Vagina (tissue), 2 donors: ENCODE measurements at regions not wholly inside any gene's neighbourhood (a gene's known extent, or its start where the extent isn't known, plus 50 kb on each side); places are given as distances from the start of the nearest gene placed in this dataset.

Experiments
- DNase-seq, 2 donors: peaks; one replicate each; pipeline ENCODE4 v3.0.0-alpha.2; 2017; ENCODE audit errors: extremely low spot score in 2 of 2
- H3K27ac ChIP-seq: fragments of 200-600 bp; sonication (generic); one replicate; pipeline ENCODE4 v1.5.1; 2019
- H3K27me3 ChIP-seq: fragments of 200-600 bp; sonication (generic); one replicate; pipeline ENCODE4 v1.5.1; 2019
- H3K36me3 ChIP-seq, 2 donors: fragments of 200-600 bp; sonication (generic); one replicate each; pipeline ENCODE4 v1.5.1; 2017 to 2019
- H3K4me1 ChIP-seq: fragments of 200-600 bp; sonication (generic); one replicate; pipeline ENCODE4 v1.5.1; 2019
- H3K4me3 ChIP-seq, 2 donors: fragments of 200-600 bp; sonication (generic); 1 replicate in 1 of 2; 2 replicates in 1 of 2; pipeline ENCODE4 v1.5.1; 2016 to 2019
- H3K9me3 ChIP-seq: fragments of 200-600 bp; sonication (generic); one replicate; pipeline ENCODE4 v1.5.1; 2019
- CTCF ChIP-seq, 3 experiments: fragments of 450-650 bp in 2 of 3; fragments of 200-600 bp in 1 of 3; sonication (generic) in 1 of 3; IDR thresholded peaks; one replicate each; pipeline ENCODE4 v1.5.1; 2017 to 2019; ENCODE audit warnings: antibody characterized with exemption in 3 of 3, mild to moderate bottlenecking in 2 of 3, moderate library complexity in 2 of 3
- POLR2A ChIP-seq, 2 donors: fragments of 450-650 bp; IDR thresholded peaks; one replicate each; pipeline ENCODE4 v1.6.1; 2017; ENCODE audit warnings: antibody characterized with exemption in 2 of 2, mild to moderate bottlenecking in 2 of 2, moderate library complexity in 2 of 2
- POLR2AphosphoS5 ChIP-seq, 2 donors: sonication (generic); formaldehyde crosslinking; IDR thresholded peaks; one replicate each; pipeline ENCODE4 v1.9.0; 2017; ENCODE audit warnings: antibody characterized with exemption in 2 of 2, mild to moderate bottlenecking in 2 of 2, low read depth in 1 of 2; ENCODE audit not compliant: insufficient read depth in 1 of 2
- intact Hi-C: fragments of 100-400 bp; cut with DNase I; formaldehyde crosslinking; loops from one replicate; pipeline ENCODE4 v1.15.1; 2023

DNA sequence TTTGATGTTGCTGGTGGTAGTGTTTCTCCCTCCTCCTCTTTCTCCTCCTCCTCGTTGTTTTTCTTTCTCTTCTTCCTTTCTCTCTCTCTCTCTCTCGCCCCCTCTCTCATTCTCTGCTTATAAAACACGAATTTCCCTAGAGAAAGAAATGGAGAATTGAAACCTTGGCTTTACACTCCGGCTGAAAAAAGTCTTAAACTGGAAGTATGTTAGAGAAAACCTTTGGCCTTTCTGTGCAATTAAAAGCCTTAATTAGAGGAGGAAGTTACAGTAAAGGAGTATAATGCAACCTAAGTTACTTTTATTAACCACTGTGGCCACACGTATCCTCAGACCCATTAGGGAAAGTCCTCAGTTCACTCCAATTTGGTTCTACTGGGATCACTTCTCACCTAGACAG is 501.7 kb upstream of the SORCS1 start:
- H3K4me3 ChIP-seq = no peak overlapping the region
- H3K4me1 ChIP-seq = no peaks in the 10 kb centered on the region
- intact Hi-C loops = no loop called here
- TF ChIP-seq CTCF (IDR thresholded peaks at IDR 0.05) (no peak), POLR2AphosphoS5 (IDR thresholded peaks at IDR 0.05; ENCODE audit: insufficient read depth in 1 of 2, low read depth in 1 of 2) (no peak), POLR2A (IDR thresholded peaks at IDR 0.05) (no peak)
- no peaks in the 10 kb centered on the region for H3K36me3 ChIP-seq
- H3K27ac ChIP-seq = no peak overlapping the region
- no peaks in the 10 kb centered on the region for H3K27me3 ChIP-seq
- H3K9me3 ChIP-seq = no peaks in the 10 kb centered on the region
- no peak for DNase-seq

GRCh38 chr10:107665459-107665858 is 501.0 kb upstream of the SORCS1 start:
- H3K4me1 ChIP-seq = no peaks in the 10 kb centered on the region
- TF ChIP-seq POLR2A (IDR thresholded peaks at IDR 0.05) (no peak), POLR2AphosphoS5 (IDR thresholded peaks at IDR 0.05; ENCODE audit: insufficient read depth in 1 of 2, low read depth in 1 of 2) (no peak), CTCF (IDR thresholded peaks at IDR 0.05) (no peak)
- no peak overlapping the region for H3K27ac ChIP-seq
- H3K27me3 ChIP-seq = no peaks in the 10 kb centered on the region
- no peaks in the 10 kb centered on the region for H3K9me3 ChIP-seq
- H3K36me3 ChIP-seq = no peaks in the 10 kb centered on the region
- H3K4me3 ChIP-seq = no peak overlapping the region
- DNase-seq = no peak
- intact Hi-C loops = no loop called here

DNA sequence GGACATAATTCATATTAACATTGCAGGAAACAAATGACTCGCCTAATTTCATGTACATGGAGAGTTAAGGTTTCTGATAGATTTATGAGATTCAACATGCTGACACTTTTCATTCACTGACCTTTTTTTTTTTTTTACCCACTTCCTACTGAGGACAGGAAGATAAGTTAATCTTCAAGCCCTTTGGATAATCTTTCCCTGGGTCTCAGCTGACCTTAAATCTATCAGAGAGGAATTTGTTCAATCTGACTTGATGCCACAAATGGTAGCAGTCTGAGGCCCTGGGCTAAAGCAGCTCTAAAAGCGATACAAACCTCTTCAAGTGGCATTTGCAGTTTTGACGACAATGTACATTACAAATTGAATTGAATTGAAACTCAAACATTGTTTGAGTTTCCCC is 493.3 kb upstream of the SORCS1 start:
- Histone ChIP-seq H3K4me1 (no peaks in the 10 kb centered on the region), H3K4me3 (no peak overlapping the region), H3K27ac (no peak overlapping the region), H3K36me3 (no peaks in the 10 kb centered on the region), H3K9me3 (no peaks in the 10 kb centered on the region), H3K27me3 (no peaks in the 10 kb centered on the region)
- no peak for DNase-seq
- TF ChIP-seq POLR2AphosphoS5 (IDR thresholded peaks at IDR 0.05; ENCODE audit: insufficient read depth in 1 of 2, low read depth in 1 of 2) = no peak
- no peak for TF ChIP-seq POLR2A (IDR thresholded peaks at IDR 0.05)
- TF ChIP-seq CTCF (IDR thresholded peaks at IDR 0.05) = no peak
- intact Hi-C loops = no loop called here

DNA sequence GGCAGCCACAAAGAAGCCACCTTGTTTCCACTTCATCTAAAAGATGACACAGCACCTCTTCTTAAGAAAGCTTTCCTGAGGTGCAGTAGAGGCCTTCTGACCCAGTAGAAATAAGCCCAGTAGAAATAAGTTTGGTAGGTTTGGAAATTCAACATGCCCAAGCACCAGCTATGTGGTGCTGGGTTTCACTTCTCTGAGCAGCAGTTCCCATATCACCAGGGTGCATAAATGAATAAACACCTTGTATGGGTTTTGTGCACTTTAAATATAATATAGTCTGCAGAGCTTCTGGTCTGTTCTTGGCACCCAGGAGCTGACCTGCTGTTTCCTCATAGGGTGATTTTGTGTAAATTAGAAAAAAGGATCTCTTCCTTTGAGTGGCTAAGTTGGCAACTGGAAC is 492.4 kb upstream of the SORCS1 start:
- Histone ChIP-seq H3K9me3 (no peaks in the 10 kb centered on the region), H3K36me3 (no peaks in the 10 kb centered on the region), H3K27me3 (no peaks in the 10 kb centered on the region), H3K4me1 (no peaks in the 10 kb centered on the region), H3K27ac (no peak overlapping the region), H3K4me3 (no peak overlapping the region)
- DNase-seq = no peak
- TF ChIP-seq POLR2A (IDR thresholded peaks at IDR 0.05) (no peak), CTCF (IDR thresholded peaks at IDR 0.05) (no peak), POLR2AphosphoS5 (IDR thresholded peaks at IDR 0.05; ENCODE audit: insufficient read depth in 1 of 2, low read depth in 1 of 2) (no peak)
- intact Hi-C loops = no loop called here

- Histone ChIP-seq H3K9me3 (no peaks in the 10 kb centered on the region), H3K4me1 (no peaks in the 10 kb centered on the region), H3K27ac (no peak overlapping the region), H3K27me3 (no peaks in the 10 kb centered on the region), H3K36me3 (no peaks in the 10 kb centered on the region), H3K4me3 (peak overlapping the region; percentile 12 to 33)
- intact Hi-C loops = no loop called here
- DNase-seq = no peak
- TF ChIP-seq CTCF (IDR thresholded peaks at IDR 0.05) = no peak
- TF ChIP-seq POLR2A (IDR thresholded peaks at IDR 0.05) = no peak
- TF ChIP-seq POLR2AphosphoS5 (IDR thresholded peaks at IDR 0.05; ENCODE audit: insufficient read depth in 1 of 2, low read depth in 1 of 2) = no peak
These were observed 489.4 kb upstream of the SORCS1 start for GRCh38 chr10:107653832-107654287.
